Hepatocyte (in vitro differentiated cells): ENCODE measurements at regions not wholly inside any gene's neighbourhood (a gene's known extent, or its start where the extent isn't known, plus 50 kb on each side); places are given as distances from the start of the nearest gene placed in this dataset.

Source experiments
- EZH2 ChIP-seq: fragments of 200-600 bp; sonication (generic); IDR thresholded peaks from 2 replicates; pipeline ENCODE4 v1.6.1; 2016; ENCODE audit warnings: antibody characterized with exemption, mild to moderate bottlenecking, borderline replicate concordance
- TF ChIP-seq, protein P1 (sequence below): fragments of 200-600 bp; sonication (generic); IDR thresholded peaks from 2 replicates; pipeline ENCODE4 v1.5.1; 2016; ENCODE audit warnings: antibody characterized with exemption, mild to moderate bottlenecking; ENCODE audit not compliant: poor library complexity

GRCh38 chr9:23408874-23409273 lies 417.2 kb downstream of the ELAVL2 start:
- TF ChIP-seq, protein P1, sequence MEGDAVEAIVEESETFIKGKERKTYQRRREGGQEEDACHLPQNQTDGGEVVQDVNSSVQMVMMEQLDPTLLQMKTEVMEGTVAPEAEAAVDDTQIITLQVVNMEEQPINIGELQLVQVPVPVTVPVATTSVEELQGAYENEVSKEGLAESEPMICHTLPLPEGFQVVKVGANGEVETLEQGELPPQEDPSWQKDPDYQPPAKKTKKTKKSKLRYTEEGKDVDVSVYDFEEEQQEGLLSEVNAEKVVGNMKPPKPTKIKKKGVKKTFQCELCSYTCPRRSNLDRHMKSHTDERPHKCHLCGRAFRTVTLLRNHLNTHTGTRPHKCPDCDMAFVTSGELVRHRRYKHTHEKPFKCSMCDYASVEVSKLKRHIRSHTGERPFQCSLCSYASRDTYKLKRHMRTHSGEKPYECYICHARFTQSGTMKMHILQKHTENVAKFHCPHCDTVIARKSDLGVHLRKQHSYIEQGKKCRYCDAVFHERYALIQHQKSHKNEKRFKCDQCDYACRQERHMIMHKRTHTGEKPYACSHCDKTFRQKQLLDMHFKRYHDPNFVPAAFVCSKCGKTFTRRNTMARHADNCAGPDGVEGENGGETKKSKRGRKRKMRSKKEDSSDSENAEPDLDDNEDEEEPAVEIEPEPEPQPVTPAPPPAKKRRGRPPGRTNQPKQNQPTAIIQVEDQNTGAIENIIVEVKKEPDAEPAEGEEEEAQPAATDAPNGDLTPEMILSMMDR: no peak
- no peak for TF ChIP-seq EZH2
